HUES48 (cell line): ENCODE measurements at regions not wholly inside any gene's neighbourhood (a gene's known extent, or its start where the extent isn't known, plus 50 kb on each side); places are given as distances from the start of the nearest gene placed in this dataset.
A peak's percentile ranks its signal among the peaks of the same experiment; 100 is the strongest.

ENCODE experiments used
- H3K27ac ChIP-seq: one replicate; pipeline ENCODE4 v1.7.0; 2013; ENCODE audit warnings: low read depth, low read length, inconsistent platforms
- H3K27me3 ChIP-seq: 2 replicates; pipeline ENCODE4 v1.6.1; 2013; ENCODE audit warnings: mild to moderate bottlenecking, low read length; ENCODE audit not compliant: control insufficient read depth, insufficient read depth
- H3K36me3 ChIP-seq: 2 replicates; pipeline ENCODE4 v1.6.1; 2013; ENCODE audit warnings: low read length; ENCODE audit not compliant: control insufficient read depth, insufficient read depth
- H3K4me1 ChIP-seq: 2 replicates; pipeline ENCODE4 v1.6.1; 2013; ENCODE audit warnings: mild to moderate bottlenecking, low read length; ENCODE audit not compliant: control insufficient read depth, insufficient read depth
- H3K4me3 ChIP-seq: 2 replicates; pipeline ENCODE4 v1.5.1; 2013; ENCODE audit warnings: mild to moderate bottlenecking, low read depth, low read length
- H3K9ac ChIP-seq: 2 replicates; pipeline ENCODE4 v1.6.1; 2013; ENCODE audit warnings: mild to moderate bottlenecking, low read depth, low read length, moderate library complexity
- H3K9me3 ChIP-seq: 2 replicates; pipeline ENCODE4 v1.6.1; 2013; ENCODE audit warnings: low read length; ENCODE audit not compliant: control insufficient read depth, insufficient read depth

- Histone ChIP-seq H3K9ac (no peak overlapping the region), H3K27ac (no peak overlapping the region), H3K27me3 (no peaks in the 10 kb centered on the region), H3K4me1 (no peaks in the 10 kb centered on the region), H3K9me3 (no peaks in the 10 kb centered on the region), H3K4me3 (no peak overlapping the region), H3K36me3 (no peaks in the 10 kb centered on the region)
Observed at GRCh38 chr2:78439122-78439521, 586.4 kb upstream of the REG3G start.

- Histone ChIP-seq H3K4me3 (no peak overlapping the region), H3K36me3 (no peaks in the 10 kb centered on the region), H3K9ac (no peak overlapping the region), H3K27ac (no peak overlapping the region), H3K4me1 (no peaks in the 10 kb centered on the region), H3K27me3 (no peaks in the 10 kb centered on the region), H3K9me3 (no peaks in the 10 kb centered on the region)
Observed at GRCh38 chr2:78455586-78455985, 569.9 kb upstream of the REG3G start.

DNA sequence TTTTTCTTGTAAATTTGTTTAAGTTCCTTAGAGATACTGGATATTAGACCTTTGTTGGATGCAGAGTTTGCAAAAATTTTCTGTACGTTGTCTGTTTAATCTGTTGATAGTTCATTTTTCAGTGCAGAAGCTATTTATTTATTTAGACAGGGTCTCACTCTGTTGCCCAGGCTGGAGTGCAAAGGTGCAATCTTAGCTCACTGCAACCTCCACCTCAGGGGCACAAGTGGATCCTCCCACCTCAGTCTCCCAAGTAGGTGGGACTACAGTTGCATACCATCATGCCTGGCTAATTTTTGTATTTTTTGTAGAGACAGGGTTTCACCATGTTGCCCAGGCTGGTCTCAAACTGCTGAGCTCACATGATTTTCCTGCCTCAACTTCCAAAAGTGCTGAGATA is 568.2 kb upstream of the REG3G start:
- no peaks in the 10 kb centered on the region for H3K4me1 ChIP-seq
- no peaks in the 10 kb centered on the region for H3K36me3 ChIP-seq
- no peaks in the 10 kb centered on the region for H3K9me3 ChIP-seq
- no peak overlapping the region for H3K9ac ChIP-seq
- no peak overlapping the region for H3K4me3 ChIP-seq
- H3K27ac ChIP-seq: no peak overlapping the region
- H3K27me3 ChIP-seq: no peaks in the 10 kb centered on the region

DNA sequence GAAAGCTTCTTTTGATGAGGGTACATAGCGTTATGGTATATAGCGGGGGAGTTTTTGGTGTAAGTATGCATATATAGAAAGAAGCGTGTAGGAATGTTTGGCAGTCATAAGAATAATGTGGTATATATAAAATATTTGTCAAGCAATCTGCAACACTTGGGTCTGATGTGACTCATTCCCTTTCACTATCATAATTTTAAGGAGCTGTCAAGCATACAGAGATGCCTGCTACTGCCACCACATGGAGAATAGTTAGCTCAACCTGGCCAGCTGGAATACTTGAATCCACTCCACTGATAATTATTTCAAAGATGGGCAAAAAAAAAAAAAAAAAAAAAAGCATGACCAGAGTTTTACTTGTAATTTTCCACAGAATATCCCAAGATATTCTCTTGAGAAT is 559.8 kb upstream of the REG3G start:
- Histone ChIP-seq H3K36me3 (no peaks in the 10 kb centered on the region), H3K4me1 (peaks cover 3% of the 10 kb centered on the region; the same call in 1 of the 2 replicates), H3K9ac (no peak overlapping the region), H3K9me3 (no peaks in the 10 kb centered on the region), H3K27me3 (no peaks in the 10 kb centered on the region), H3K27ac (no peak overlapping the region), H3K4me3 (no peak overlapping the region)

- Histone ChIP-seq H3K4me1 (no peaks in the 10 kb centered on the region), H3K36me3 (no peaks in the 10 kb centered on the region), H3K9me3 (no peaks in the 10 kb centered on the region), H3K27ac (no peak overlapping the region), H3K27me3 (no peaks in the 10 kb centered on the region), H3K9ac (no peak overlapping the region), H3K4me3 (no peak overlapping the region)
Observed at GRCh38 chr2:78476619-78477229, 548.8 kb upstream of the REG3G start.

DNA sequence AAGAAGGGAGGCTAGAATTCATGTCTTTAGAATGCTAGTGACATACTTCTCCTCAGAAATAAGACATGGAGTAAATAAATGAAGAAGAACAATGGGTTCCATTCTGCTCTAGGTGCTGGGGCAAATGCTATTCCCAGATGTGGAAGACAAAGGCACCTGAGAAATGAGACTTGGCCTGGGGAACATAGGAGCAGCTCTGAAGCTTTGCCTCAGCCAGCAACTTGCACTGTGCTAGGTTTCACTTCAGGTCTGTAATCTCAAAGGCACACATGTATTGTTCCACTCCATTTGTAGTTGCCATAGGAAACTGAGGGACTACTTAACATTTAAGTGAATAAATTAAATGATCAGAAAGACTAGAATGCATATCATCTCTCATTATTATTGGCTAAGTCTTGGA is 538.9 kb upstream of the REG3G start:
- Histone ChIP-seq H3K9me3 (no peaks in the 10 kb centered on the region), H3K4me1 (no peaks in the 10 kb centered on the region), H3K36me3 (no peaks in the 10 kb centered on the region), H3K27me3 (no peaks in the 10 kb centered on the region), H3K27ac (no peak overlapping the region), H3K9ac (no peak overlapping the region), H3K4me3 (no peak overlapping the region)

DNA sequence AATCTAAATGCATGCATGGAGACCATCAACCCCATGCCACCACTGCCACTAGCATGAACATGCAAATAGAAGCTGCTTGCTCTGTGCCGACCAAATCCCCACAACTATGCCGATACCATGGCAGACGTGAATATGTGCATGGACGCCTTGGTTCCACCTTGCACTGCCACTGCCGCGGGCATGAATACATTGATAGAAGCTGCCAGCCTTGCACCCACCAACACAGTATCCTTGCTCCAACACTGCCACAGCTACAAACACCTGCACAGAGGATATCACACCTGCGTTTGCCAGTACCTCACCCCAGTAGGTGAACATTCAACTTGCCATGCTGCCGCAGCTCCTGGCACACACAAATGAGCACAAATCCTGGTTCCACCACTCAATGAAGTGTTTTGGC is 527.4 kb upstream of the REG3G start:
- Histone ChIP-seq H3K9me3 (no peaks in the 10 kb centered on the region), H3K4me1 (no peaks in the 10 kb centered on the region), H3K27me3 (no peaks in the 10 kb centered on the region), H3K36me3 (no peaks in the 10 kb centered on the region), H3K4me3 (no peak overlapping the region), H3K9ac (no peak overlapping the region), H3K27ac (no peak overlapping the region)

DNA sequence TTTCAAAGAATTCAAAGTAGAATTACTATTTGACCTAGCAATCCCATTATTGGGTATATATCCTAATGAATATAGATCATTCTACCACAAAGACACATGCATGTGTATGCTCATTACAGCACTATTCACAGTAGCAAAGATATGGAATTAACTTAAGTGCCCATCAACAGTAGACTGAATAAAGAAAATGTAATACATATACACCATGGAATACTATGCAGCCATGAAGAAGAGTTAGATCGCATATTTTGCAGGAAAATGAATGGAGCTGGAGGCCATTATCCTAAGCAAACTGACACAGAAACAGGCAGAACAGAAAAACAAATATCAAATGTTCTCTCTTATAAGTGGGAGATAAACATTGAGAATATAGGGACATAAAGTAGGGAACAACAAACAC is 519.2 kb upstream of the REG3G start:
- no peak overlapping the region for H3K4me3 ChIP-seq
- no peaks in the 10 kb centered on the region for H3K36me3 ChIP-seq
- no peaks in the 10 kb centered on the region for H3K4me1 ChIP-seq
- H3K27me3 ChIP-seq: no peaks in the 10 kb centered on the region
- no peak overlapping the region for H3K9ac ChIP-seq
- H3K9me3 ChIP-seq: no peaks in the 10 kb centered on the region
- no peak overlapping the region for H3K27ac ChIP-seq

DNA sequence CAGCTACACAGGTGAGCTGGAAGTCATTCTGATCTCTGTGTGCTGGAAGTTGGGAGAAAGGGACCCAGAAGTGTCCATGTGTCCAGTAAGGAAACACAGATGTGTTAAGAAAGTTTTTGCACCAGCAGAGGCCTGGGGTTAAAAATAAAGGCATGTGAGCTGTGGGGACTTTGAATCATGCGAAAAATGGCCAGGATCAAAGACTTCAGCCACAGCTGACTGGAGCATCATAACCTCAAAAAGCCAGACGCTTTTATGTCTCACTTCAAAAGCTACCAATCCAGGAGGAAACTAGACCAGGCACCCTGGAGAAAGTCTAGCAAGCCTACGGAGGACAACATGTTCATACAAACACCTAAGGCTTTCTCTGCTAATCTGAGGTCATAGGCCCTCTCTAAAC is 503.6 kb upstream of the REG3G start:
- H3K4me1 ChIP-seq: no peaks in the 10 kb centered on the region; the same call in 1 of the 2 replicates
- H3K27ac ChIP-seq: no peak overlapping the region
- H3K4me3 ChIP-seq: no peak overlapping the region
- no peak overlapping the region for H3K9ac ChIP-seq
- no peaks in the 10 kb centered on the region for H3K36me3 ChIP-seq
- H3K9me3 ChIP-seq: no peaks in the 10 kb centered on the region
- no peaks in the 10 kb centered on the region for H3K27me3 ChIP-seq

GRCh38 chr2:78532762-78533379 is 492.6 kb upstream of the REG3G start:
- Histone ChIP-seq H3K9ac (no peak overlapping the region), H3K27ac (peak overlapping the region; percentile 76), H3K27me3 (no peaks in the 10 kb centered on the region; the same call in none of the 2 replicates), H3K36me3 (no peaks in the 10 kb centered on the region), H3K4me1 (peaks cover 25% of the 10 kb centered on the region), H3K9me3 (no peaks in the 10 kb centered on the region), H3K4me3 (peak overlapping the region; percentile 32)

DNA sequence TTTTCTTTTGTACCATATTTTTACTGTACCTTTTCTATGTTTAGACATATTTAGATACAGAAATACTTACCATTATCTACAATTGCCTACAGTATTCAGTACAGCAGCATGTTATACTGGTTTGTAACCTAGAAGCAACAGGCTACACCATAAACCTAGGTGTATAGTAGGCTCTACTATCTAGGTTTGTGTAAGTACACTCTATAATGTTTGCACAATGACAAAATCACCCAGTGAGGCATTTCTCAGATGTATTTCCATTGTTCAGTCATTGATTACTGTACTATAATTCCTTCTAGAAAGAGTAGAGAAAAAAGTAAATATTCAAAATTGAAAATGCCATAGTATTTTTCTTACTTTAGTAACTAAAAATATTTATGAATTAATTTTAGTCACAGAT is 490.1 kb upstream of the REG3G start:
- Histone ChIP-seq H3K27ac (no peak overlapping the region), H3K27me3 (no peaks in the 10 kb centered on the region; the same call in none of the 2 replicates), H3K9me3 (no peaks in the 10 kb centered on the region), H3K36me3 (no peaks in the 10 kb centered on the region), H3K9ac (no peak overlapping the region), H3K4me3 (no peak overlapping the region), H3K4me1 (peaks cover 25% of the 10 kb centered on the region)
